Keratinocyte (primary cell): ENCODE measurements at regions not wholly inside any gene's neighbourhood (a gene's known extent, or its start where the extent isn't known, plus 50 kb on each side); places are given as distances from the start of the nearest gene placed in this dataset.

Source experiments
- EZH2 ChIP-seq: IDR thresholded peaks from one replicate; pipeline ENCODE4 v1.6.1; 2012; ENCODE audit warnings: inconsistent platforms, mild to moderate bottlenecking, low read length, moderate library complexity
- TF ChIP-seq, protein P1 (sequence below), 3 experiments: IDR thresholded peaks in 1 of 3; conservative IDR thresholded peaks in 1 of 3; optimal IDR thresholded peaks in 1 of 3; 2 replicates in 2 of 3; 3 replicates in 1 of 3; pipeline versions ENCODE3 to v1.5.1; 2011; ENCODE audit warnings: low read length in 3 of 3, mild to moderate bottlenecking in 3 of 3, moderate library complexity in 2 of 3, control low read depth in 1 of 3, inconsistent platforms in 1 of 3; ENCODE audit not compliant: insufficient read depth in 2 of 3; ENCODE audit errors: extremely low read depth in 1 of 3

DNA sequence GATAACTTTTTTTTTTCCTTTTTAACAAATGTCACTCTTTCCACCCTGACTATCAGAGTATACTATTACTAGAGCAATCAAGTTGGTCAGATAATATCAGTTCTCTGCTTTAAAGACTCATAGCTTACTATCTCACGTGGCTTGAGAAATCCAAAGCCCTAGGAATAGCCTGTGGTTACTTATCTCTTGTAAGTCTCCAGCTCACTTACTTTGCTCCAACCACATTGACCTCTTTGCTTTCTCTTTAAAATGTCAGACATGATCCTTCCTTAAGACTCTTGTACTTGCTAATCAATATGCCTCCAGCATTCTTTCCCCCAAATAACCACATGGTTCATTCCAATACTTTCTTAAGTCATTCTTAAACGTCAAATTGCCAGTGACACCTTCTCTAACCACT lies 1292.2 kb downstream of the REEP3 start:
- TF ChIP-seq, protein P1, sequence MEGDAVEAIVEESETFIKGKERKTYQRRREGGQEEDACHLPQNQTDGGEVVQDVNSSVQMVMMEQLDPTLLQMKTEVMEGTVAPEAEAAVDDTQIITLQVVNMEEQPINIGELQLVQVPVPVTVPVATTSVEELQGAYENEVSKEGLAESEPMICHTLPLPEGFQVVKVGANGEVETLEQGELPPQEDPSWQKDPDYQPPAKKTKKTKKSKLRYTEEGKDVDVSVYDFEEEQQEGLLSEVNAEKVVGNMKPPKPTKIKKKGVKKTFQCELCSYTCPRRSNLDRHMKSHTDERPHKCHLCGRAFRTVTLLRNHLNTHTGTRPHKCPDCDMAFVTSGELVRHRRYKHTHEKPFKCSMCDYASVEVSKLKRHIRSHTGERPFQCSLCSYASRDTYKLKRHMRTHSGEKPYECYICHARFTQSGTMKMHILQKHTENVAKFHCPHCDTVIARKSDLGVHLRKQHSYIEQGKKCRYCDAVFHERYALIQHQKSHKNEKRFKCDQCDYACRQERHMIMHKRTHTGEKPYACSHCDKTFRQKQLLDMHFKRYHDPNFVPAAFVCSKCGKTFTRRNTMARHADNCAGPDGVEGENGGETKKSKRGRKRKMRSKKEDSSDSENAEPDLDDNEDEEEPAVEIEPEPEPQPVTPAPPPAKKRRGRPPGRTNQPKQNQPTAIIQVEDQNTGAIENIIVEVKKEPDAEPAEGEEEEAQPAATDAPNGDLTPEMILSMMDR (optimal IDR thresholded peaks at IDR 0.05 in 1 of 3, IDR thresholded peaks at IDR 0.05 in 1 of 3, conservative IDR thresholded peaks at IDR 0.05 in 1 of 3; ENCODE audit: extremely low read depth in 1 of 3, insufficient read depth in 2 of 3, low read length in 3 of 3): no peak
- TF ChIP-seq EZH2: no peak
